BE2C (cell line): ENCODE measurements at regions not wholly inside any gene's neighbourhood (a gene's known extent, or its start where the extent isn't known, plus 50 kb on each side); places are given as distances from the start of the nearest gene placed in this dataset.

Experiments
- DNase-seq: peaks from one replicate; pipeline ENCODE4 v3.0.0-alpha.2; 2020
- H3K27me3 ChIP-seq: fragments of 250-450 bp; sonication (Bioruptor Pico); 2 replicates; pipeline ENCODE4 v1.5.1; 2020; ENCODE audit warnings: mild to moderate bottlenecking
- H3K36me3 ChIP-seq: fragments of 250-450 bp; sonication (Bioruptor Pico); 2 replicates; pipeline ENCODE4 v1.5.1; 2020; ENCODE audit warnings: mild to moderate bottlenecking
- H3K4me1 ChIP-seq: fragments of 250-450 bp; sonication (Bioruptor Pico); 2 replicates; pipeline ENCODE4 v1.5.1; 2020
- H3K4me3 ChIP-seq: 2 replicates; pipeline ENCODE4 v1.5.1; 2011; ENCODE audit warnings: low read depth, low read length
- H3K9me3 ChIP-seq: fragments of 250-450 bp; sonication (Bioruptor Pico); 2 replicates; pipeline ENCODE4 v1.5.1; 2020
- TF ChIP-seq, protein P1 (sequence below): IDR thresholded peaks from 2 replicates; pipeline ENCODE4 v1.5.1; 2012; ENCODE audit warnings: mild to moderate bottlenecking, low read depth, low read length

GRCh38 chr4:155543126-155543765 lies 123.4 kb upstream of the GUCY1A1 start:
- no peaks in the 10 kb centered on the region for H3K27me3 ChIP-seq
- TF ChIP-seq, protein P1, sequence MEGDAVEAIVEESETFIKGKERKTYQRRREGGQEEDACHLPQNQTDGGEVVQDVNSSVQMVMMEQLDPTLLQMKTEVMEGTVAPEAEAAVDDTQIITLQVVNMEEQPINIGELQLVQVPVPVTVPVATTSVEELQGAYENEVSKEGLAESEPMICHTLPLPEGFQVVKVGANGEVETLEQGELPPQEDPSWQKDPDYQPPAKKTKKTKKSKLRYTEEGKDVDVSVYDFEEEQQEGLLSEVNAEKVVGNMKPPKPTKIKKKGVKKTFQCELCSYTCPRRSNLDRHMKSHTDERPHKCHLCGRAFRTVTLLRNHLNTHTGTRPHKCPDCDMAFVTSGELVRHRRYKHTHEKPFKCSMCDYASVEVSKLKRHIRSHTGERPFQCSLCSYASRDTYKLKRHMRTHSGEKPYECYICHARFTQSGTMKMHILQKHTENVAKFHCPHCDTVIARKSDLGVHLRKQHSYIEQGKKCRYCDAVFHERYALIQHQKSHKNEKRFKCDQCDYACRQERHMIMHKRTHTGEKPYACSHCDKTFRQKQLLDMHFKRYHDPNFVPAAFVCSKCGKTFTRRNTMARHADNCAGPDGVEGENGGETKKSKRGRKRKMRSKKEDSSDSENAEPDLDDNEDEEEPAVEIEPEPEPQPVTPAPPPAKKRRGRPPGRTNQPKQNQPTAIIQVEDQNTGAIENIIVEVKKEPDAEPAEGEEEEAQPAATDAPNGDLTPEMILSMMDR, result no peak
- no peak for DNase-seq

GRCh38 chr4:155542415-155542814 lies 124.2 kb upstream of the GUCY1A1 start:
- no peaks in the 10 kb centered on the region for H3K4me1 ChIP-seq
- H3K4me3 ChIP-seq, result no peak overlapping the region
- no peaks in the 10 kb centered on the region for H3K36me3 ChIP-seq
- TF ChIP-seq, protein P1, result no peak
- no peak for DNase-seq
- no peaks in the 10 kb centered on the region for H3K9me3 ChIP-seq
- H3K27me3 ChIP-seq, result no peaks in the 10 kb centered on the region

More at GRCh38 chr4:155543126-155543765, 123.4 kb upstream of the GUCY1A1 start:
- H3K36me3 ChIP-seq, result no peaks in the 10 kb centered on the region
- no peak overlapping the region for H3K4me3 ChIP-seq
- H3K9me3 ChIP-seq, result no peaks in the 10 kb centered on the region
- no peaks in the 10 kb centered on the region for H3K4me1 ChIP-seq

DNA sequence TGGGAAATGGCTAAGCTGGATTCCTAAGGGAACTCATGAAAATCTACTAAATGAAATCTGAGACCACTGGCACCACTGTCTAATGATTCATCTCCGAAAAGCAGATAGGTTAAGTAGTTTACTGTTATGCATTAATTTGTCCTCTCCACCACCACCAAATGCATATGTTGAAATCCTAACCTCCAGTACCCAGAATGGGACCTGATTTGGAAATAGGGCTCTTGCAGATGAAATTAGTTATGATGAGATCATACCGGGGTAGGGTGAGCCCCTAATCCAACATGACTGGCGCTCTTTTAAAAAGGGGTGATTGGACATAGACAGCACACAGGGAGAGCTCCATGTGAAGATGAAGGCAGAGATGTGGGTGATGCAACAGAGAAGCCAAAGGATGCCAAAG lies 124.9 kb upstream of the GUCY1A1 start:
- H3K9me3 ChIP-seq, result no peaks in the 10 kb centered on the region
- TF ChIP-seq, protein P1, result no peak
- no peak for DNase-seq
- no peaks in the 10 kb centered on the region for H3K27me3 ChIP-seq
- no peak overlapping the region for H3K4me3 ChIP-seq
- H3K36me3 ChIP-seq, result no peaks in the 10 kb centered on the region
- H3K4me1 ChIP-seq, result no peaks in the 10 kb centered on the region

GRCh38 chr4:155540698-155541097 lies 126.0 kb upstream of the GUCY1A1 start:
- H3K36me3 ChIP-seq, result no peaks in the 10 kb centered on the region
- H3K4me3 ChIP-seq, result no peak overlapping the region
- H3K27me3 ChIP-seq, result no peaks in the 10 kb centered on the region

DNA sequence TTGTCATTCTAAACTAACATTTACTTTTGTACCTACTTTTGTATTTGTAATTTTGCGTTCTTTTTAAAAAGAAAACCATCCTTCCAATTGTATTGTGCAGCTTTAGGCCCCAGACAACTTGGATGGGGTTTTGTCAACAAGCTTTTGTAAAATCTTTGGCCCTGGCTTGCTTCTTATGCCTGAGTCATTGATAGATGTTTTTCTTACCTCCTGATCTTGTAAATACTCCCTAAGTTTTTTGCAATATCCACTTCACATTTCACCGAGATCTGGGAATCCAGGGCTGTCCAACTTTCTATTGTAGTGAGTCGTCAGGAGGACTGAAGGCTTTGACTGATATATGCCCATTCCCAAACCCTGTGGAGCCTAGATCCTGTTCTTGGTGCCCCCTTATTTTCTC lies 126.9 kb upstream of the GUCY1A1 start:
- no peaks in the 10 kb centered on the region for H3K9me3 ChIP-seq

More at GRCh38 chr4:155540698-155541097, 126.0 kb upstream of the GUCY1A1 start:
- no peak for DNase-seq
- H3K9me3 ChIP-seq, result no peaks in the 10 kb centered on the region
- no peaks in the 10 kb centered on the region for H3K4me1 ChIP-seq
- TF ChIP-seq, protein P1, result no peak

More for the DNA sequence above, 126.9 kb upstream of the GUCY1A1 start:
- H3K27me3 ChIP-seq, result no peaks in the 10 kb centered on the region
- H3K4me3 ChIP-seq, result no peak overlapping the region
- no peaks in the 10 kb centered on the region for H3K4me1 ChIP-seq
- TF ChIP-seq, protein P1, result no peak
- H3K36me3 ChIP-seq, result no peaks in the 10 kb centered on the region
- no peak for DNase-seq
